ENCODE measurements at regions not wholly inside any gene's neighbourhood (a gene's known extent, or its start where the extent isn't known, plus 50 kb on each side); places are given as distances from the start of the nearest gene placed in this dataset.

DNA sequence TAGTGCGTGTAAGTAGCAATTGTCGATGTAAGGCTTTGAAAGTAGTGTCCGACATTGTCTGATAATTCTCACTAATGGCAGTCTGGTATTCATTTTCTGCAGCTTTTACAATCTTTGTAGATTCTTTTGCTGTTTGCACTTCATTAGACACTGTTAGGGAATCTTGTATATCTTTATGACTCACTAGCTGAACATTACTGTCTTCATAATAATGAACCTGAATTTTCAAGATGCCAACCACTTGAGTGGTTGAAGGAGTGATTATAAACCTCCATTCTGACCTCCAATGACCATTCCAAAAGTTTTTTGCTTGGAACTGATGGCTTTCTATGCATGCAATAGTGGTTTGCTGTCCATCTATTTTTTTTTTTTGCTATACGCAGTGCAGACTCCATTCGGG, 76.4 kb upstream of the MFGE8 start:
- no peak for TF ChIP-seq SP1 (IDR thresholded peaks at IDR 0.05; ENCODE audit: low read depth, low read length)
- TF ChIP-seq, protein P1, sequence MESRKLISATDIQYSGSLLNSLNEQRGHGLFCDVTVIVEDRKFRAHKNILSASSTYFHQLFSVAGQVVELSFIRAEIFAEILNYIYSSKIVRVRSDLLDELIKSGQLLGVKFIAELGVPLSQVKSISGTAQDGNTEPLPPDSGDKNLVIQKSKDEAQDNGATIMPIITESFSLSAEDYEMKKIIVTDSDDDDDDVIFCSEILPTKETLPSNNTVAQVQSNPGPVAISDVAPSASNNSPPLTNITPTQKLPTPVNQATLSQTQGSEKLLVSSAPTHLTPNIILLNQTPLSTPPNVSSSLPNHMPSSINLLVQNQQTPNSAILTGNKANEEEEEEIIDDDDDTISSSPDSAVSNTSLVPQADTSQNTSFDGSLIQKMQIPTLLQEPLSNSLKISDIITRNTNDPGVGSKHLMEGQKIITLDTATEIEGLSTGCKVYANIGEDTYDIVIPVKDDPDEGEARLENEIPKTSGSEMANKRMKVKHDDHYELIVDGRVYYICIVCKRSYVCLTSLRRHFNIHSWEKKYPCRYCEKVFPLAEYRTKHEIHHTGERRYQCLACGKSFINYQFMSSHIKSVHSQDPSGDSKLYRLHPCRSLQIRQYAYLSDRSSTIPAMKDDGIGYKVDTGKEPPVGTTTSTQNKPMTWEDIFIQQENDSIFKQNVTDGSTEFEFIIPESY (IDR thresholded peaks at IDR 0.05) = no peak
- TF ChIP-seq, protein P2, sequence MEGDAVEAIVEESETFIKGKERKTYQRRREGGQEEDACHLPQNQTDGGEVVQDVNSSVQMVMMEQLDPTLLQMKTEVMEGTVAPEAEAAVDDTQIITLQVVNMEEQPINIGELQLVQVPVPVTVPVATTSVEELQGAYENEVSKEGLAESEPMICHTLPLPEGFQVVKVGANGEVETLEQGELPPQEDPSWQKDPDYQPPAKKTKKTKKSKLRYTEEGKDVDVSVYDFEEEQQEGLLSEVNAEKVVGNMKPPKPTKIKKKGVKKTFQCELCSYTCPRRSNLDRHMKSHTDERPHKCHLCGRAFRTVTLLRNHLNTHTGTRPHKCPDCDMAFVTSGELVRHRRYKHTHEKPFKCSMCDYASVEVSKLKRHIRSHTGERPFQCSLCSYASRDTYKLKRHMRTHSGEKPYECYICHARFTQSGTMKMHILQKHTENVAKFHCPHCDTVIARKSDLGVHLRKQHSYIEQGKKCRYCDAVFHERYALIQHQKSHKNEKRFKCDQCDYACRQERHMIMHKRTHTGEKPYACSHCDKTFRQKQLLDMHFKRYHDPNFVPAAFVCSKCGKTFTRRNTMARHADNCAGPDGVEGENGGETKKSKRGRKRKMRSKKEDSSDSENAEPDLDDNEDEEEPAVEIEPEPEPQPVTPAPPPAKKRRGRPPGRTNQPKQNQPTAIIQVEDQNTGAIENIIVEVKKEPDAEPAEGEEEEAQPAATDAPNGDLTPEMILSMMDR (IDR thresholded peaks at IDR 0.05 in 2 of 3, conservative IDR thresholded peaks at IDR 0.05 in 1 of 3; ENCODE audit: control insufficient read depth in 2 of 3, extremely low read depth in 1 of 3, insufficient read depth in 1 of 3, low read depth in 3 of 3, low read length in 3 of 3) = no peak
- TF ChIP-seq SMAD1 (IDR thresholded peaks at IDR 0.05; ENCODE audit: low read depth, partially characterized antibody) = no peak
- no peak for TF ChIP-seq CEBPB (IDR thresholded peaks at IDR 0.05; ENCODE audit: borderline replicate concordance in 1 of 2, low read depth in 2 of 2, low read length in 2 of 2)
- no peak for TF ChIP-seq FOXK2 (IDR thresholded peaks at IDR 0.05)
- TF ChIP-seq, protein P3, sequence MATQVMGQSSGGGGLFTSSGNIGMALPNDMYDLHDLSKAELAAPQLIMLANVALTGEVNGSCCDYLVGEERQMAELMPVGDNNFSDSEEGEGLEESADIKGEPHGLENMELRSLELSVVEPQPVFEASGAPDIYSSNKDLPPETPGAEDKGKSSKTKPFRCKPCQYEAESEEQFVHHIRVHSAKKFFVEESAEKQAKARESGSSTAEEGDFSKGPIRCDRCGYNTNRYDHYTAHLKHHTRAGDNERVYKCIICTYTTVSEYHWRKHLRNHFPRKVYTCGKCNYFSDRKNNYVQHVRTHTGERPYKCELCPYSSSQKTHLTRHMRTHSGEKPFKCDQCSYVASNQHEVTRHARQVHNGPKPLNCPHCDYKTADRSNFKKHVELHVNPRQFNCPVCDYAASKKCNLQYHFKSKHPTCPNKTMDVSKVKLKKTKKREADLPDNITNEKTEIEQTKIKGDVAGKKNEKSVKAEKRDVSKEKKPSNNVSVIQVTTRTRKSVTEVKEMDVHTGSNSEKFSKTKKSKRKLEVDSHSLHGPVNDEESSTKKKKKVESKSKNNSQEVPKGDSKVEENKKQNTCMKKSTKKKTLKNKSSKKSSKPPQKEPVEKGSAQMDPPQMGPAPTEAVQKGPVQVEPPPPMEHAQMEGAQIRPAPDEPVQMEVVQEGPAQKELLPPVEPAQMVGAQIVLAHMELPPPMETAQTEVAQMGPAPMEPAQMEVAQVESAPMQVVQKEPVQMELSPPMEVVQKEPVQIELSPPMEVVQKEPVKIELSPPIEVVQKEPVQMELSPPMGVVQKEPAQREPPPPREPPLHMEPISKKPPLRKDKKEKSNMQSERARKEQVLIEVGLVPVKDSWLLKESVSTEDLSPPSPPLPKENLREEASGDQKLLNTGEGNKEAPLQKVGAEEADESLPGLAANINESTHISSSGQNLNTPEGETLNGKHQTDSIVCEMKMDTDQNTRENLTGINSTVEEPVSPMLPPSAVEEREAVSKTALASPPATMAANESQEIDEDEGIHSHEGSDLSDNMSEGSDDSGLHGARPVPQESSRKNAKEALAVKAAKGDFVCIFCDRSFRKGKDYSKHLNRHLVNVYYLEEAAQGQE (IDR thresholded peaks at IDR 0.05; ENCODE audit: low read depth, low read length) = no peak
- TF ChIP-seq MTA2 (IDR thresholded peaks at IDR 0.05; ENCODE audit: low read depth) = no peak
- no peak for TF ChIP-seq ZNF274 (IDR thresholded peaks at IDR 0.05; ENCODE audit: insufficient read depth, insufficient read length)
- TF ChIP-seq, protein P4, sequence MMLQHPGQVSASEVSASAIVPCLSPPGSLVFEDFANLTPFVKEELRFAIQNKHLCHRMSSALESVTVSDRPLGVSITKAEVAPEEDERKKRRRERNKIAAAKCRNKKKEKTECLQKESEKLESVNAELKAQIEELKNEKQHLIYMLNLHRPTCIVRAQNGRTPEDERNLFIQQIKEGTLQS (IDR thresholded peaks at IDR 0.05; ENCODE audit: borderline replicate concordance, extremely low read depth, low read depth, low read length) = no peak
- no peak for TF ChIP-seq YY1 (IDR thresholded peaks at IDR 0.05; ENCODE audit: low read depth, low read length)

Data from GM12878 (cell line).